ENCODE measurements at regions not wholly inside any gene's neighbourhood (a gene's known extent, or its start where the extent isn't known, plus 50 kb on each side); places are given as distances from the start of the nearest gene placed in this dataset.

- no peak for TF ChIP-seq EZH2phosphoT487 (IDR thresholded peaks at IDR 0.05; ENCODE audit: borderline replicate concordance)
- TF ChIP-seq, protein P1, sequence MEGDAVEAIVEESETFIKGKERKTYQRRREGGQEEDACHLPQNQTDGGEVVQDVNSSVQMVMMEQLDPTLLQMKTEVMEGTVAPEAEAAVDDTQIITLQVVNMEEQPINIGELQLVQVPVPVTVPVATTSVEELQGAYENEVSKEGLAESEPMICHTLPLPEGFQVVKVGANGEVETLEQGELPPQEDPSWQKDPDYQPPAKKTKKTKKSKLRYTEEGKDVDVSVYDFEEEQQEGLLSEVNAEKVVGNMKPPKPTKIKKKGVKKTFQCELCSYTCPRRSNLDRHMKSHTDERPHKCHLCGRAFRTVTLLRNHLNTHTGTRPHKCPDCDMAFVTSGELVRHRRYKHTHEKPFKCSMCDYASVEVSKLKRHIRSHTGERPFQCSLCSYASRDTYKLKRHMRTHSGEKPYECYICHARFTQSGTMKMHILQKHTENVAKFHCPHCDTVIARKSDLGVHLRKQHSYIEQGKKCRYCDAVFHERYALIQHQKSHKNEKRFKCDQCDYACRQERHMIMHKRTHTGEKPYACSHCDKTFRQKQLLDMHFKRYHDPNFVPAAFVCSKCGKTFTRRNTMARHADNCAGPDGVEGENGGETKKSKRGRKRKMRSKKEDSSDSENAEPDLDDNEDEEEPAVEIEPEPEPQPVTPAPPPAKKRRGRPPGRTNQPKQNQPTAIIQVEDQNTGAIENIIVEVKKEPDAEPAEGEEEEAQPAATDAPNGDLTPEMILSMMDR (conservative IDR thresholded peaks at IDR 0.05; ENCODE audit: low read length), result no peak
Observed at GRCh38 chr2:125901278-125901677, 754.7 kb upstream of the GYPC start.

Measured in Loucy (cell line).